H9 (cell line): ENCODE measurements at regions not wholly inside any gene's neighbourhood (a gene's known extent, or its start where the extent isn't known, plus 50 kb on each side); places are given as distances from the start of the nearest gene placed in this dataset.

Source experiments
- DNase-seq: peaks from one replicate; pipeline ENCODE4 v3.0.0-alpha.2; 2017
- H2AFZ ChIP-seq: one replicate; pipeline ENCODE4 v1.6.1; 2013; ENCODE audit warnings: mild to moderate bottlenecking, low read length, control low read depth, moderate library complexity
- H2AK5ac ChIP-seq: 2 replicates; pipeline ENCODE4 v1.6.1; 2013; ENCODE audit warnings: low read length, control low read depth, mixed read lengths; ENCODE audit not compliant: insufficient read length
- H2BK120ac ChIP-seq: one replicate; pipeline ENCODE4 v1.6.1; 2013; ENCODE audit warnings: low read depth, mild to moderate bottlenecking, low read length, control low read depth, inconsistent platforms; ENCODE audit not compliant: poor library complexity, severe bottlenecking
- H2BK12ac ChIP-seq: 2 replicates; pipeline ENCODE4 v1.6.1; 2013; ENCODE audit warnings: low read length, control low read depth, mixed read lengths, low read depth; ENCODE audit not compliant: insufficient read length
- H2BK15ac ChIP-seq: 2 replicates; pipeline ENCODE4 v1.6.1; 2013; ENCODE audit warnings: low read depth, low read length, control low read depth
- H2BK20ac ChIP-seq: one replicate; pipeline ENCODE4 v1.6.1; 2013; ENCODE audit warnings: low read depth, mild to moderate bottlenecking, low read length, control low read depth, inconsistent platforms; ENCODE audit not compliant: poor library complexity, severe bottlenecking
- H2BK5ac ChIP-seq: 2 replicates; pipeline ENCODE4 v1.6.1; 2013; ENCODE audit warnings: low read length, control low read depth, mixed read lengths; ENCODE audit not compliant: insufficient read length
- H3K14ac ChIP-seq: 2 replicates; pipeline ENCODE4 v1.6.1; 2013; ENCODE audit warnings: low read length, control low read depth; ENCODE audit not compliant: insufficient read depth
- H3K18ac ChIP-seq: 2 replicates; pipeline ENCODE4 v1.6.1; 2013; ENCODE audit warnings: low read depth, mild to moderate bottlenecking, mixed read lengths, low read length, control low read depth; ENCODE audit not compliant: insufficient read length
- H3K23ac ChIP-seq: 2 replicates; pipeline ENCODE4 v1.6.1; 2013; ENCODE audit warnings: low read length, control low read depth, mixed read lengths, low read depth; ENCODE audit not compliant: insufficient read length
- H3K23me2 ChIP-seq: 2 replicates; pipeline ENCODE4 v1.6.1; 2013; ENCODE audit warnings: low read depth, mild to moderate bottlenecking, mixed read lengths, low read length, control low read depth; ENCODE audit not compliant: insufficient read length, poor library complexity, severe bottlenecking
- H3K27ac ChIP-seq: 2 replicates; pipeline ENCODE4 v1.5.1; 2013; ENCODE audit warnings: low read length, control low read depth, mixed read lengths, low read depth; ENCODE audit not compliant: insufficient read length
- H3K27me3 ChIP-seq: 2 replicates; pipeline ENCODE4 v1.6.1; 2013; ENCODE audit warnings: low read length, control low read depth, inconsistent platforms; ENCODE audit not compliant: insufficient read depth
- H3K4ac ChIP-seq: 2 replicates; pipeline ENCODE4 v1.6.1; 2013; ENCODE audit warnings: low read depth, mild to moderate bottlenecking, control low read depth, inconsistent platforms, low read length, moderate library complexity
- H3K4me1 ChIP-seq: 2 replicates; pipeline ENCODE4 v1.6.1; 2013; ENCODE audit warnings: low read length, control low read depth, inconsistent platforms; ENCODE audit not compliant: insufficient read depth
- H3K4me2 ChIP-seq: 2 replicates; pipeline ENCODE4 v1.6.1; 2013; ENCODE audit warnings: low read length, control low read depth, mixed read lengths; ENCODE audit not compliant: insufficient read length, insufficient read depth
- H3K56ac ChIP-seq: 2 replicates; pipeline ENCODE4 v1.6.1; 2013; ENCODE audit warnings: low read depth, mild to moderate bottlenecking, mixed read lengths, low read length, control low read depth; ENCODE audit not compliant: insufficient read length
- H3K79me1 ChIP-seq: 2 replicates; pipeline ENCODE4 v1.6.1; 2013; ENCODE audit warnings: low read depth, mild to moderate bottlenecking, moderate library complexity, low read length, control low read depth, inconsistent platforms; ENCODE audit not compliant: insufficient read depth, poor library complexity, severe bottlenecking
- H3K79me2 ChIP-seq: 2 replicates; pipeline ENCODE4 v1.6.1; 2013; ENCODE audit warnings: low read length, control low read depth, inconsistent platforms; ENCODE audit not compliant: insufficient read depth
- H3K9ac ChIP-seq: 2 replicates; pipeline ENCODE4 v1.6.1; 2013; ENCODE audit warnings: low read length, control low read depth, mixed read lengths; ENCODE audit not compliant: insufficient read length; ENCODE audit errors: extremely low read depth
- H3K9me3 ChIP-seq: one replicate; pipeline ENCODE4 v1.6.1; 2013; ENCODE audit warnings: low read depth, low read length, inconsistent platforms; ENCODE audit not compliant: control insufficient read depth
- H3T11ph ChIP-seq: one replicate; pipeline ENCODE4 v1.6.1; 2013; ENCODE audit warnings: mild to moderate bottlenecking, low read length, control low read depth, inconsistent platforms
- H4K20me1 ChIP-seq: one replicate; pipeline ENCODE4 v1.6.1; 2013; ENCODE audit not compliant: control insufficient read depth, insufficient read length, insufficient read depth
- H4K5ac ChIP-seq: 2 replicates; pipeline ENCODE4 v1.6.1; 2013; ENCODE audit warnings: low read depth, mild to moderate bottlenecking, mixed read lengths, low read length, control low read depth; ENCODE audit not compliant: insufficient read length
- H4K8ac ChIP-seq: replicated peaks from 2 replicates; pipeline ENCODE4 v1.6.1; 2013; ENCODE audit warnings: low read length, control low read depth, mixed read lengths, low read depth; ENCODE audit not compliant: insufficient read length
- H4K91ac ChIP-seq: 2 replicates; pipeline ENCODE4 v1.6.1; 2013; ENCODE audit warnings: low read depth, mild to moderate bottlenecking, moderate library complexity, mixed read lengths, low read length, control low read depth; ENCODE audit not compliant: insufficient read length
- H3K27ac Mint-ChIP-seq, 3 experiments: 2 replicates in 2 of 3; 3 replicates in 1 of 3; pipeline ENCODE4 v1.8.0; 2020 to 2021; ENCODE audit warnings: mixed read lengths in 3 of 3, mild to moderate bottlenecking in 1 of 3, moderate library complexity in 1 of 3
- H3K27me3 Mint-ChIP-seq: 2 replicates; pipeline ENCODE4 v1.8.0; 2021; ENCODE audit warnings: low read depth, mild to moderate bottlenecking, moderate library complexity, mixed read lengths
- H3K36me3 Mint-ChIP-seq, 3 experiments: 2 replicates in 2 of 3; 3 replicates in 1 of 3; pipeline ENCODE4 v1.8.0; 2020 to 2021; ENCODE audit warnings: low read depth in 3 of 3, mixed read lengths in 3 of 3; ENCODE audit not compliant: insufficient read depth in 1 of 3
- H3K4me1 Mint-ChIP-seq, 2 experiments: 2 replicates each; pipeline ENCODE4 v1.8.0; 2020; ENCODE audit warnings: mixed read lengths in 2 of 2
- H3K4me3 Mint-ChIP-seq, 2 experiments: 2 replicates in 1 of 2; 3 replicates in 1 of 2; pipeline ENCODE4 v1.8.0; 2020 to 2021; ENCODE audit warnings: mild to moderate bottlenecking in 2 of 2, mixed read lengths in 2 of 2, moderate library complexity in 1 of 2
- H3K9me3 Mint-ChIP-seq, 2 experiments: 2 replicates in 1 of 2; 3 replicates in 1 of 2; pipeline ENCODE4 v1.8.0; 2020; ENCODE audit warnings: mild to moderate bottlenecking in 2 of 2, mixed read lengths in 2 of 2, moderate library complexity in 1 of 2
- CTCF ChIP-seq: fragments of 200-600 bp; sonication (generic); conservative IDR thresholded peaks from 3 replicates; pipeline ENCODE4 v1.8.0; 2021; ENCODE audit warnings: antibody characterized with exemption, mild to moderate bottlenecking

GRCh38 chr4:29549342-29549741 is 1170.8 kb upstream of the PCDH7 start:
- no peak overlapping the region for H2BK5ac ChIP-seq
- no peak overlapping the region for H4K5ac ChIP-seq
- H2BK15ac ChIP-seq, result no peak overlapping the region
- H3K18ac ChIP-seq, result no peak overlapping the region
- Mint-ChIP-seq H3K4me3 (no peak overlapping the region), H3K27ac (no peak overlapping the region), H3K4me1 (no peaks in the 10 kb centered on the region), H3K36me3 (peaks cover 3 to 11% (median 3%) of the 10 kb centered on the region in 3 experiments; a peak in 3 of 7 replicates), H3K27me3 (no peaks in the 10 kb centered on the region), H3K9me3 (peaks cover 6 to 10% of the 10 kb centered on the region in 2 experiments; a peak in 3 of 5 replicates)
- no peaks in the 10 kb centered on the region for H3K9me3 ChIP-seq
- no peaks in the 10 kb centered on the region for H3K79me2 ChIP-seq
- no peak overlapping the region for H3K14ac ChIP-seq
- no peak overlapping the region for H2BK20ac ChIP-seq
- H3T11ph ChIP-seq, result no peak overlapping the region
- no peak overlapping the region for H3K27ac ChIP-seq
- H4K20me1 ChIP-seq, result no peaks in the 10 kb centered on the region
- no peak for TF ChIP-seq CTCF
- no peak overlapping the region for H2BK12ac ChIP-seq
- H3K27me3 ChIP-seq, result no peaks in the 10 kb centered on the region
- no peak overlapping the region for H3K56ac ChIP-seq
- H2AFZ ChIP-seq, result no peak overlapping the region
- no peak for DNase-seq
- no peak overlapping the region for H2BK120ac ChIP-seq
- no peak overlapping the region for H3K4me2 ChIP-seq
- no peak overlapping the region for H2AK5ac ChIP-seq
- H3K23me2 ChIP-seq, result no peaks in the 10 kb centered on the region
- H3K23ac ChIP-seq, result no peak overlapping the region
- no peaks in the 10 kb centered on the region for H3K79me1 ChIP-seq
- no peak overlapping the region for H4K8ac ChIP-seq
- H3K4me1 ChIP-seq, result no peaks in the 10 kb centered on the region
- no peak overlapping the region for H4K91ac ChIP-seq
- no peak overlapping the region for H3K4ac ChIP-seq
- no peak overlapping the region for H3K9ac ChIP-seq
